IMR-90 (cell line): ENCODE measurements at regions not wholly inside any gene's neighbourhood (a gene's known extent, or its start where the extent isn't known, plus 50 kb on each side); places are given as distances from the start of the nearest gene placed in this dataset.

ENCODE experiments used
- POLR2A ChIP-seq: IDR thresholded peaks from 2 replicates; pipeline ENCODE4 v1.6.1; 2012; ENCODE audit warnings: mild to moderate bottlenecking, low read depth, low read length
- RCOR1 ChIP-seq: IDR thresholded peaks from 2 replicates; pipeline ENCODE4 v1.6.1; 2012; ENCODE audit warnings: mild to moderate bottlenecking, low read length, improper control_type of control experiment; ENCODE audit not compliant: insufficient replicate concordance

GRCh38 chr4:162503868-162504267 lies 340.1 kb upstream of the FSTL5 start:
- TF ChIP-seq RCOR1 (no peak), POLR2A (no peak)
